Lung (tissue), 11 donors: ENCODE measurements at regions not wholly inside any gene's neighbourhood (a gene's known extent, or its start where the extent isn't known, plus 50 kb on each side); places are given as distances from the start of the nearest gene placed in this dataset.

Experiments used
- ATAC-seq: fragments of 200-7000 bp; cut with Tn5 transposase; one replicate; pipeline ENCODE4 v1.9.1; 2020; ENCODE audit warnings: moderate number of reproducible peaks; ENCODE audit not compliant: insufficient read depth, low FRiP score
- DNase-seq, 3 donors: peaks; one replicate each; pipeline ENCODE4 v3.0.0-alpha.2; 2013 to 2017
- H3K27ac ChIP-seq, 2 donors: one replicate each; pipeline ENCODE4 v1.5.1; 2013; ENCODE audit warnings: mild to moderate bottlenecking in 2 of 2, moderate library complexity in 2 of 2, control low read depth in 1 of 2, inconsistent platforms in 1 of 2, low read depth in 1 of 2, low read length in 1 of 2
- H3K27me3 ChIP-seq, 3 donors: one replicate each; pipeline ENCODE4 v1.5.1; 2013; ENCODE audit warnings: low read length in 2 of 3; ENCODE audit not compliant: control insufficient read depth in 3 of 3, insufficient read depth in 3 of 3
- H3K36me3 ChIP-seq, 4 donors: one replicate each; pipeline ENCODE4 v1.5.1; 2013; ENCODE audit warnings: low read length in 4 of 4, mild to moderate bottlenecking in 1 of 4, moderate library complexity in 1 of 4; ENCODE audit not compliant: control insufficient read depth in 4 of 4, insufficient read depth in 4 of 4
- H3K4me1 ChIP-seq, 5 donors: one replicate each; pipeline ENCODE4 v1.5.1; 2013; ENCODE audit warnings: low read length in 5 of 5, mild to moderate bottlenecking in 2 of 5, moderate library complexity in 1 of 5; ENCODE audit not compliant: control insufficient read depth in 5 of 5, insufficient read depth in 5 of 5
- H3K4me3 ChIP-seq: one replicate; pipeline ENCODE4 v1.5.1; 2013; ENCODE audit warnings: mild to moderate bottlenecking, control low read depth, moderate library complexity
- H3K9ac ChIP-seq, 2 donors: one replicate each; pipeline ENCODE4 v1.5.1; 2013; ENCODE audit warnings: low read length in 2 of 2, control low read depth in 1 of 2; ENCODE audit not compliant: insufficient read depth in 1 of 2
- H3K9me3 ChIP-seq, 4 donors: one replicate each; pipeline ENCODE4 v1.5.1; 2013; ENCODE audit warnings: low read length in 3 of 4, mild to moderate bottlenecking in 1 of 4, moderate library complexity in 1 of 4; ENCODE audit not compliant: control insufficient read depth in 4 of 4, insufficient read depth in 3 of 4
- WGBS, 2 donors: extraction: QIAGEN DNeasy Blood & Tissue Kit; methylation state at CpG; one replicate each; pipeline ENCODE4 v1.1.7; 2013; 5-methylcytosine and 5-hydroxymethylcytosine counted together
- TF ChIP-seq, protein P1 (sequence below): IDR thresholded peaks from 2 replicates; pipeline ENCODE4 v1.5.1; 2012; ENCODE audit warnings: mild to moderate bottlenecking; ENCODE audit errors: control extremely low read depth, extremely low read depth
- donor health status: control.
- donor health status: control.
- donor health status: Bipolar disorder and iron deficiency.
- donor health status: healthy.
- donor health status: DM: yes; HTN: yes; CAD: no.

DNA sequence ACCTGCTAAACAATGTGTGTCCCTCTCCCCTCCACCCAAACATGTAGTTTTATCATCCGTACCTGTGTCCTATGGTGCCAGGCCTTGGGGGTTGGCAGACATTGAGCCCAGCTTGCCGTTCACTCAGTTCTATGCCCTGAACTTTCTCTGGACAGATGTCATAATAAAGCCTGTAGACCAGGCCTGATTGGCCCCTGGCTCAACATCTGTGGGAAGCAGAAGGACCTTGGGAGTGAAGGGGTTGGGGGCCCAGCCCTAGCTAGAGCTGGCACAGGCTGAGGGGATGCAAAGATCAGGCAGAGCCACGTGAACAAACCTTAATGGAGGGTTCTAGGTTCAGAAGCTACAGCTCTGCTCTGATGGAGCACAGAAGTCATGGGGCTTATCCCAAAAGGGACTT, 600.6 kb downstream of the BUD13 start:
- H3K4me3 ChIP-seq, result no peak overlapping the region
- no peaks in the 10 kb centered on the region for H3K9me3 ChIP-seq
- 86 to 93% methylated on average over 3 of the region's 3 CpGs for WGBS, 2 donors
- no peak overlapping the region for H3K9ac ChIP-seq
- ATAC-seq (no peak), DNase-seq (no peak)
- no peak overlapping the region for H3K27ac ChIP-seq
- H3K36me3 ChIP-seq, result no peaks in the 10 kb centered on the region
- TF ChIP-seq, protein P1, sequence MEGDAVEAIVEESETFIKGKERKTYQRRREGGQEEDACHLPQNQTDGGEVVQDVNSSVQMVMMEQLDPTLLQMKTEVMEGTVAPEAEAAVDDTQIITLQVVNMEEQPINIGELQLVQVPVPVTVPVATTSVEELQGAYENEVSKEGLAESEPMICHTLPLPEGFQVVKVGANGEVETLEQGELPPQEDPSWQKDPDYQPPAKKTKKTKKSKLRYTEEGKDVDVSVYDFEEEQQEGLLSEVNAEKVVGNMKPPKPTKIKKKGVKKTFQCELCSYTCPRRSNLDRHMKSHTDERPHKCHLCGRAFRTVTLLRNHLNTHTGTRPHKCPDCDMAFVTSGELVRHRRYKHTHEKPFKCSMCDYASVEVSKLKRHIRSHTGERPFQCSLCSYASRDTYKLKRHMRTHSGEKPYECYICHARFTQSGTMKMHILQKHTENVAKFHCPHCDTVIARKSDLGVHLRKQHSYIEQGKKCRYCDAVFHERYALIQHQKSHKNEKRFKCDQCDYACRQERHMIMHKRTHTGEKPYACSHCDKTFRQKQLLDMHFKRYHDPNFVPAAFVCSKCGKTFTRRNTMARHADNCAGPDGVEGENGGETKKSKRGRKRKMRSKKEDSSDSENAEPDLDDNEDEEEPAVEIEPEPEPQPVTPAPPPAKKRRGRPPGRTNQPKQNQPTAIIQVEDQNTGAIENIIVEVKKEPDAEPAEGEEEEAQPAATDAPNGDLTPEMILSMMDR, result no peak
- peaks cover 0 to 3% (median 0%) of the 10 kb centered on the region in 5 donors for H3K4me1 ChIP-seq
- H3K27me3 ChIP-seq, result no peaks in the 10 kb centered on the region

DNA sequence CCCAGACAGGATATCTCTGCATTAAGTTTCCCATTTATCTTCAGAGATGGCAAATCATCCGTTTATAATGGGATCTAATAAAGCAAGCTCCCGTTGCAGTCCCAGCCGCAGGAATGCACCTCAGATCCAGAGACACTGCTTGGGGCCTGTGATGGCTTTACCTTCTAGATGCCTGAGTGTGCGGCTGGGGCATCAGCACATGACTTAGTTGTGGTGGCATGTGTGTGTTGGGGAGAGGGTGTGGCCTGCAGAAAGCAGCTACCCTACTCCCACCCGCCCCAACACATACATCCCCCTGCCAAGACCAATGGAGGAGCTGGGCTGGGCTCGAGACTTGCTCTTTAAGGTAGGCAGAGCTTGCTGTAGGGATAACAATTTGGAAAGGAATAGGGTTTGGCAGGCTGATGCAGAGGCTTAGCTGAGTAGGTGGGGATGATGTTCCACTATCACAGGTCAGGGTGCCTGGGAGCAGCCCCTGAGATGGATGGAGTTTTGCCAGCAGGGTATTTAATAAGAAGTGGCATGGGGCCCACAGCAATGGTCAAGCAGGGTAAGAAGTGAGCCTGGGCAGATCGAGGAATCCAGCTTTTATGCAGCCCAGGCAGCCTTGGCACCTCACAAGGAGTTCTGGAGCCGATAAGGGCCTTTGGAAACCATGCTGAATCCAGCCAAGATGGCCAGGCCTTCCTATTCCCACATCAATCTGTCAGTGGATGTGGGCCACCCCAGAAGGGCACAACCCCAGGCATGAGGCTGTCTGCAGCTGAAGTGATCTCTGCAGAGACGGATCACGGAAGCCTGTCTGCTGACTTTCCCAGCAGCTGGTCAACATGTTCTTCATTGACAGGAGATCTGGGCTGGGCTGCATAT, 601.3 kb downstream of the BUD13 start:
- H3K9ac ChIP-seq, result no peak overlapping the region
- 80 to 87% methylated on average over 10 of the region's 10 CpGs for WGBS, 2 donors
- H3K4me3 ChIP-seq, result no peak overlapping the region
- no peak overlapping the region for H3K27ac ChIP-seq
- DNase-seq (no peak), ATAC-seq (no peak)
- no peaks in the 10 kb centered on the region for H3K36me3 ChIP-seq
- H3K27me3 ChIP-seq, result no peaks in the 10 kb centered on the region
- H3K4me1 ChIP-seq, result peaks cover 0 to 3% (median 0%) of the 10 kb centered on the region in 5 donors
- no peaks in the 10 kb centered on the region for H3K9me3 ChIP-seq
- TF ChIP-seq, protein P1, result no peak

DNA sequence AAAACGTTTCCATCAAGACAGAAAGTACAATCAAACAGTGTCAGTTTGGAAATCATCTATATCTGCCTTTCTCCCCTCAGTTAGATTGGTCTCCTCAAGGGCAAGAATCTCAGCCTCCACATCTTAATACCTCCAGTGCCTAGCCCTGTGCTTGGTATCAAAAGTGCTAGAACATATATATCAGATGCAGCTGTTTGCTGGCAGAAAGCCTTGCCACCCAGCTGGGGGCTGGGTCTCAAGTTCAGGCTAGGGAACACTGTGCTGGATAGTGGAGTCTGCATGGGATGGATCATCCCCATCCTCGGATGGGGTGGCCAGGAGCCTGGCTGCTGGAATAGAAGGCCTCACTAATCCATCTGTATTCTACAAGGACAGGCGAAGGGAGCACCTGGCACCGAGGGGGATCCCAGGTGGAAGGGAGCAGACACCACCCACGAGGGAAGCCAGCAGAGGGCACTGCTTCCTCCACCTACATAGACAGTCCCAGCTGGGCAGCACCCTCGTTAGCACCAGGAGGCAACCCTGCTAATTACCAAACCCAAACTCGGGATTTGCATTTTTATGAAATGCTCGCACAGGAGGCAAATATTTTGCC, 602.2 kb downstream of the BUD13 start:
- no peaks in the 10 kb centered on the region for H3K27me3 ChIP-seq
- TF ChIP-seq, protein P1, result no peak
- no peak overlapping the region for H3K27ac ChIP-seq
- H3K9me3 ChIP-seq, result no peaks in the 10 kb centered on the region
- no peaks in the 10 kb centered on the region for H3K4me1 ChIP-seq
- no peak overlapping the region for H3K9ac ChIP-seq
- DNase-seq (no peak), ATAC-seq (no peak)
- 59 to 68% methylated on average over 8 of the region's 8 CpGs for WGBS, 2 donors
- no peak overlapping the region for H3K4me3 ChIP-seq
- no peaks in the 10 kb centered on the region for H3K36me3 ChIP-seq
